Heart left ventricle (tissue), 16 donors: ENCODE measurements at regions not wholly inside any gene's neighbourhood (a gene's known extent, or its start where the extent isn't known, plus 50 kb on each side); places are given as distances from the start of the nearest gene placed in this dataset.

Source experiments
- ATAC-seq, 4 donors: fragments of 200-7000 bp; cut with Tn5 transposase; one replicate each; pipeline ENCODE4 v1.9.1; 2020 to 2022; ENCODE audit warnings: moderate library complexity in 4 of 4, mild to moderate bottlenecking in 3 of 4, moderate number of reproducible peaks in 1 of 4
- DNase-seq, 5 donors: peaks; one replicate each; pipeline ENCODE4 v3.0.0-alpha.2; 2020
- H3K27ac ChIP-seq, 12 donors: fragments of 200-600 bp; sonication (generic) in 4 of 12; one replicate each; pipeline versions ENCODE4 v1.5.0 to v1.8.0; 2016 to 2022; ENCODE audit warnings: mild to moderate bottlenecking in 2 of 12
- H3K27me3 ChIP-seq, 9 donors: fragments of 200-600 bp; sonication (generic) in 2 of 9; one replicate each; pipeline versions ENCODE4 v1.5.1 to v1.8.0; 2016 to 2022; ENCODE audit warnings: mild to moderate bottlenecking in 3 of 9
- H3K36me3 ChIP-seq, 9 donors: fragments of 200-600 bp; sonication (generic) in 2 of 9; one replicate each; pipeline versions ENCODE4 v1.5.0 to v1.8.0; 2018 to 2022; ENCODE audit warnings: mild to moderate bottlenecking in 2 of 9
- H3K4me1 ChIP-seq, 12 donors: fragments of 200-600 bp; sonication (generic) in 4 of 12; one replicate each; pipeline versions ENCODE4 v1.5.0 to v1.8.0; 2016 to 2022; ENCODE audit warnings: mild to moderate bottlenecking in 3 of 12
- H3K4me3 ChIP-seq, 12 donors: fragments of 200-600 bp; sonication (generic) in 4 of 12; one replicate each; pipeline versions ENCODE4 v1.5.0 to v1.8.0; 2017 to 2022; ENCODE audit warnings: mild to moderate bottlenecking in 9 of 12, moderate library complexity in 4 of 12
- H3K9me3 ChIP-seq, 12 donors: fragments of 200-600 bp; sonication (generic) in 4 of 12; one replicate each; pipeline versions ENCODE4 v1.5.0 to v1.8.0; 2016 to 2022; ENCODE audit warnings: mild to moderate bottlenecking in 1 of 12
- CTCF ChIP-seq, 12 donors: fragments of 200-600 bp; sonication (generic) in 4 of 12; IDR thresholded peaks; one replicate each; pipeline versions ENCODE4 v1.5.0 to v1.8.0; 2018 to 2022; ENCODE audit warnings: antibody characterized with exemption in 12 of 12, mild to moderate bottlenecking in 5 of 12
- POLR2A ChIP-seq, 2 donors: fragments of 450-650 bp; IDR thresholded peaks; one replicate each; pipeline ENCODE4 v1.6.1; 2017; ENCODE audit warnings: antibody characterized with exemption in 2 of 2, mild to moderate bottlenecking in 2 of 2, moderate library complexity in 2 of 2
- WGBS, 4 donors: extraction: QIAGEN DNeasy Blood & Tissue Kit in 2 of 4; methylation state at CpG; one replicate each; pipeline versions ENCODE4 v1.1.5 to v1.1.7; 2013 to 2018; 5-methylcytosine and 5-hydroxymethylcytosine counted together
- intact Hi-C, 10 donors: fragments of 100-400 bp; cut with DNase I; formaldehyde crosslinking; loops; one replicate each; pipeline versions ENCODE4 v1.11.1 to v1.14.2; 2022
- donor health status: ischemic (EF 13 %, LVEDD 7.1; RV severe dilation, severe dysfunction).
- donor health status: healthy with polysubstance abuse.
- donor health status: DM: no; HTN: yes; CAD: no.
- donor health status: DM: no; HTN: no; CAD: no.
- donor health status: ischemic (EF 25% LVEDD 6.9; RV normal size, moderate dysfunction).
- donor health status: ischemic (EF 25% LVEDD 5.7; RV mildly dilated, moderate dysfunction).
- donor health status: healthy.
- donor health status: DM: yes; HTN: yes; CAD: no.
- donor health status: ischemic (EF 35%, LVEDD 5.7; RV mildly dilated, moderate dysfunction).
- donor health status: nonischemic (EF 11% LVEDD 7.7; RV severe dilation, severe dysfunction).
- donor health status: DM: yes; HTN: yes; CAD: no.
- donor health status: PGD.
- donor health status: ischemic (EF 29% LVEDD 5.4; RV normal size, mild dysfunction).
- donor health status: nonischemic (EF 23%, LVEDD 6.1; RV moderate dilation, normal function).

GRCh38 chr5:89359046-89359445 lies 476.1 kb upstream of the MEF2C start:
- WGBS, 4 donors: 84 to 90% (median 88%) methylated on average over 3 of the region's 3 CpGs
- no peak overlapping the region for H3K4me3 ChIP-seq
- no peaks in the 10 kb centered on the region for H3K4me1 ChIP-seq
- H3K27me3 ChIP-seq: no peaks in the 10 kb centered on the region
- ATAC-seq: no peak
- no peak overlapping the region for H3K27ac ChIP-seq
- no peak for TF ChIP-seq POLR2A (IDR thresholded peaks at IDR 0.05)
- TF ChIP-seq CTCF (IDR thresholded peaks at IDR 0.05): no peak
- intact Hi-C loops: no loop called here
- no peaks in the 10 kb centered on the region for H3K9me3 ChIP-seq
- DNase-seq: no peak
- no peaks in the 10 kb centered on the region for H3K36me3 ChIP-seq

- TF ChIP-seq POLR2A (IDR thresholded peaks at IDR 0.05) (no peak), CTCF (IDR thresholded peaks at IDR 0.05) (no peak)
- H3K36me3 ChIP-seq: no peaks in the 10 kb centered on the region
- DNase-seq (no peak), ATAC-seq (no peak)
- intact Hi-C loops: no loop called here
- H3K4me1 ChIP-seq: no peaks in the 10 kb centered on the region
- H3K4me3 ChIP-seq: no peak overlapping the region
- H3K27me3 ChIP-seq: no peaks in the 10 kb centered on the region
- no peaks in the 10 kb centered on the region for H3K9me3 ChIP-seq
- WGBS, 4 donors: 23 to 44% (median 37%) methylated on average over 1 of the region's 1 CpG
- no peak overlapping the region for H3K27ac ChIP-seq
Measured at GRCh38 chr5:89353837-89354551, 471.0 kb upstream of the MEF2C start.

- TF ChIP-seq POLR2A (IDR thresholded peaks at IDR 0.05) (no peak), CTCF (IDR thresholded peaks at IDR 0.05) (no peak)
- no peak for ATAC-seq
- no peaks in the 10 kb centered on the region for H3K27me3 ChIP-seq
- H3K4me3 ChIP-seq: no peak overlapping the region
- no peaks in the 10 kb centered on the region for H3K36me3 ChIP-seq
- intact Hi-C loops: no loop called here
- H3K4me1 ChIP-seq: no peaks in the 10 kb centered on the region
- no peaks in the 10 kb centered on the region for H3K9me3 ChIP-seq
- no peak overlapping the region for H3K27ac ChIP-seq
- DNase-seq: no peak
Measured at GRCh38 chr5:89351975-89352374, 469.0 kb upstream of the MEF2C start.

GRCh38 chr5:89351222-89351621 lies 468.2 kb upstream of the MEF2C start:
- Histone ChIP-seq H3K4me3 (no peak overlapping the region), H3K4me1 (no peaks in the 10 kb centered on the region), H3K27me3 (no peaks in the 10 kb centered on the region), H3K27ac (no peak overlapping the region), H3K36me3 (no peaks in the 10 kb centered on the region), H3K9me3 (no peaks in the 10 kb centered on the region)
- intact Hi-C loops: no loop called here
- ATAC-seq (no peak), DNase-seq (no peak)
- TF ChIP-seq POLR2A (IDR thresholded peaks at IDR 0.05) (no peak), CTCF (IDR thresholded peaks at IDR 0.05) (no peak)
- 63 to 79% (median 75%) methylated on average over 4 of the region's 4 CpGs for WGBS, 4 donors
